ENCODE measurements at regions not wholly inside any gene's neighbourhood (a gene's known extent, or its start where the extent isn't known, plus 50 kb on each side); places are given as distances from the start of the nearest gene placed in this dataset.

DNA sequence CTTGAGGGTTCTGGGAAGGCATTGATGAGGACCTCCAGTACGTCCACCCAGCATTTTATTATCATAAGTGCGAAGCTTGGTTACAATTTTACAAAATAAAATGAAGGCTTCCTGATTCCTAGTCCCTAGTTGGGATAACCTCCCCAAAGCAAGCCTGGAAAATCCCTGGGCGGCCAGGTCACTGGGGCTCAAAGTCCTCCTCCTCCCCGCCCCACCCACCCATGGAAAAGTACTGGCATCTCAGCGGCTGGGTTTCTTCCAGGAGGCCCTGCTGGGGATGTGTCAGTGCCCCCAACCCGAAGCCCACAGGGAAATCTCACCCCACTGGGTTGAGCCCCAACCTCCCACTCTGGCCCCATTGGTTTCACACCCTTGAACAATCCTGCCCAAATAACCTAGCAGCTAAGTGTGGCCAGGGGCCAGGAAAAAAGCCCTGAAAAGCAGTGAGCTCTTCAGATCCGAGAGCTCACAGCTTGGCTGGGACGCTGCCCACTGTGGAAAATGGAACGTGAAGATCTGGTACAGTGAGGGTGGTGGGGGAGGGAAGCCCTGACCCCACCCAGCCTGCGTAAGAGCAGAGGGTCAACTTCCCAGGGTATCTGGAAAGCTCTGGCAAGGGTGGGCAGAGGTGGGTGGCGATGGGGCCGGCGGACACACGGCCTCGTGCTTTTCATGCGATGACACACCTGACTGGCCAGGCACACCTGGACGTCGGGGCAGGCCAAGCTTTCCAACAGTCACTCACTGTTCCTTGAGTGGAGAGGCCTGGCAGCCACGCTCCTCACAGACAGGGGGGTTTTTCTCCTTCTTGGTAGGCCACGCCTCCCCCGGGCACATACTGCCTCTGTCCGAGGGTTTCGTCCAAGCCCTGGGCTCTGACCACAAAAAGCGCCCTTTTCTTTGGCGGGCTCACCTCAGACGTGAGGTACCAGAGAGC is 324.5 kb downstream of the SOX9 start:
- no peak overlapping the region for H2AFZ ChIP-seq (ENCODE audit: low read depth, low read length, severe bottlenecking)
- TF ChIP-seq, protein P1, sequence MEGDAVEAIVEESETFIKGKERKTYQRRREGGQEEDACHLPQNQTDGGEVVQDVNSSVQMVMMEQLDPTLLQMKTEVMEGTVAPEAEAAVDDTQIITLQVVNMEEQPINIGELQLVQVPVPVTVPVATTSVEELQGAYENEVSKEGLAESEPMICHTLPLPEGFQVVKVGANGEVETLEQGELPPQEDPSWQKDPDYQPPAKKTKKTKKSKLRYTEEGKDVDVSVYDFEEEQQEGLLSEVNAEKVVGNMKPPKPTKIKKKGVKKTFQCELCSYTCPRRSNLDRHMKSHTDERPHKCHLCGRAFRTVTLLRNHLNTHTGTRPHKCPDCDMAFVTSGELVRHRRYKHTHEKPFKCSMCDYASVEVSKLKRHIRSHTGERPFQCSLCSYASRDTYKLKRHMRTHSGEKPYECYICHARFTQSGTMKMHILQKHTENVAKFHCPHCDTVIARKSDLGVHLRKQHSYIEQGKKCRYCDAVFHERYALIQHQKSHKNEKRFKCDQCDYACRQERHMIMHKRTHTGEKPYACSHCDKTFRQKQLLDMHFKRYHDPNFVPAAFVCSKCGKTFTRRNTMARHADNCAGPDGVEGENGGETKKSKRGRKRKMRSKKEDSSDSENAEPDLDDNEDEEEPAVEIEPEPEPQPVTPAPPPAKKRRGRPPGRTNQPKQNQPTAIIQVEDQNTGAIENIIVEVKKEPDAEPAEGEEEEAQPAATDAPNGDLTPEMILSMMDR (IDR thresholded peaks at IDR 0.05; ENCODE audit: insufficient read depth, low read length, poor library complexity, severe bottlenecking): no peak
- TF ChIP-seq EZH2phosphoT487 (conservative IDR thresholded peaks at IDR 0.05; ENCODE audit: low read length): no peak
- no peaks in the 10 kb centered on the region for H3K9me2 ChIP-seq (replicated peaks; ENCODE audit: insufficient read depth, low read length)
- H3F3A ChIP-seq (ENCODE audit: insufficient read depth): no peaks in the 10 kb centered on the region
- H3K27ac ChIP-seq (ENCODE audit: low read depth, low read length): no peak overlapping the region
- no peaks in the 10 kb centered on the region for H3K79me2 ChIP-seq (ENCODE audit: insufficient read depth, low read length)
- H3K27me3 ChIP-seq (ENCODE audit: low read length): no peaks in the 10 kb centered on the region
- no peak overlapping the region for H3K9ac ChIP-seq (ENCODE audit: low read length)
- H3K9me3 ChIP-seq (ENCODE audit: insufficient read depth, low read length): no peaks in the 10 kb centered on the region
- no peak overlapping the region for H3K4me2 ChIP-seq (ENCODE audit: low read depth, low read length, poor library complexity, severe bottlenecking)
- H3K36me3 ChIP-seq (ENCODE audit: low read length): no peaks in the 10 kb centered on the region
- H3K4me3 ChIP-seq (ENCODE audit: insufficient read depth, low read length, poor library complexity, severe bottlenecking): no peak overlapping the region
- no peaks in the 10 kb centered on the region for H4K20me1 ChIP-seq (ENCODE audit: low read depth, low read length)

- Histone ChIP-seq H3K9ac (ENCODE audit: low read length) (no peak overlapping the region), H3K36me3 (ENCODE audit: low read length) (no peaks in the 10 kb centered on the region), H3K4me2 (ENCODE audit: low read depth, low read length, poor library complexity, severe bottlenecking) (no peak overlapping the region), H3K27ac (ENCODE audit: low read depth, low read length) (no peak overlapping the region), H3K79me2 (ENCODE audit: insufficient read depth, low read length) (no peaks in the 10 kb centered on the region), H3K27me3 (ENCODE audit: low read length) (no peaks in the 10 kb centered on the region), H3K4me3 (ENCODE audit: insufficient read depth, low read length, poor library complexity, severe bottlenecking) (no peak overlapping the region), H3K9me3 (ENCODE audit: insufficient read depth, low read length) (no peaks in the 10 kb centered on the region), H4K20me1 (ENCODE audit: low read depth, low read length) (no peaks in the 10 kb centered on the region), H3K9me2 (replicated peaks; ENCODE audit: insufficient read depth, low read length) (no peaks in the 10 kb centered on the region), H3F3A (ENCODE audit: insufficient read depth) (no peaks in the 10 kb centered on the region), H2AFZ (ENCODE audit: low read depth, low read length, severe bottlenecking) (no peak overlapping the region)
- TF ChIP-seq EZH2phosphoT487 (conservative IDR thresholded peaks at IDR 0.05; ENCODE audit: low read length): no peak
- TF ChIP-seq, protein P1 (IDR thresholded peaks at IDR 0.05; ENCODE audit: insufficient read depth, low read length, poor library complexity, severe bottlenecking): no peak
Observed at GRCh38 chr17:72446118-72446517, 325.3 kb downstream of the SOX9 start.

DNA sequence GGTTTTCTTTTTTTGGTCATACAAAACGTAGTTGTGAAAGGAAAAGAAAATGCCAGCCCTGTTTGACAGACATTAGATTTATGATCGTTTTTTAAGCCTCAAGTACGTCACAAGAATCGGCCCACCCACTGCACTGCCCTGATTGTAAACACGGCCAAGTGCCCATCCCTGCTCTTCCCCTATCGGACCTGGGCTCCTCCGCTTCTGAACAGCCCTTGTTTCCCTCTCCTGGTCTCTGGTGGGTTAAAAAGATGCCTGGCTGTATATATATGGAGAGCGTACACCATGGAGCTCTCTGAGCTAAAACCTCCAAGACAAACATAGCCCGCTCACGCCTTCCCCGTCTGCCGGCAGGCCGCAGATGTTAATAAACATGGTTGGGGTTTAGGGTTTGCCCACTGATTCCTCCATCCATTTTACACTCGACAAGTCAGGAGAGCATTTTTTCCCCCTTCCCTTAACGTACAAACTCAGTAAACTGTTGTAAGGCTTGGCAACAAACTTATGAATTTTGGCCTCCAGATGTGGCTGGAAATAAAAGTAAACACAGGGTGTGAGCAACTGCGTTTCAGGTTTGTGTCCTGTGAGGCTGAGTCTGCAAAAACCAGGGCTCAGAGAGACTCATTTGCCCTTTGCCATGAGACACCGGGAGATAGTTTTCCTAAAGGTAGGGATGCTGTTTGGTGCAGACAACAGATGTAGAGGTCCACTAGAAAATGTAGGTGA is 325.9 kb downstream of the SOX9 start:
- Histone ChIP-seq H3K27ac (ENCODE audit: low read depth, low read length) (no peak overlapping the region), H4K20me1 (ENCODE audit: low read depth, low read length) (no peaks in the 10 kb centered on the region), H3K9me3 (ENCODE audit: insufficient read depth, low read length) (no peaks in the 10 kb centered on the region), H3K9me2 (replicated peaks; ENCODE audit: insufficient read depth, low read length) (no peaks in the 10 kb centered on the region), H3K4me2 (ENCODE audit: low read depth, low read length, poor library complexity, severe bottlenecking) (no peak overlapping the region), H3K9ac (ENCODE audit: low read length) (no peak overlapping the region), H3K79me2 (ENCODE audit: insufficient read depth, low read length) (no peaks in the 10 kb centered on the region), H3K4me3 (ENCODE audit: insufficient read depth, low read length, poor library complexity, severe bottlenecking) (no peak overlapping the region), H2AFZ (ENCODE audit: low read depth, low read length, severe bottlenecking) (no peak overlapping the region), H3K36me3 (ENCODE audit: low read length) (no peaks in the 10 kb centered on the region), H3F3A (ENCODE audit: insufficient read depth) (no peaks in the 10 kb centered on the region), H3K27me3 (ENCODE audit: low read length) (no peaks in the 10 kb centered on the region)
- no peak for TF ChIP-seq EZH2phosphoT487 (conservative IDR thresholded peaks at IDR 0.05; ENCODE audit: low read length)
- TF ChIP-seq, protein P1 (IDR thresholded peaks at IDR 0.05; ENCODE audit: insufficient read depth, low read length, poor library complexity, severe bottlenecking): no peak
